PC-3 (cell line): ENCODE measurements at regions not wholly inside any gene's neighbourhood (a gene's known extent, or its start where the extent isn't known, plus 50 kb on each side); places are given as distances from the start of the nearest gene placed in this dataset.

ENCODE experiments used
- ATAC-seq: fragments of 200-7000 bp; cut with Tn5 transposase; 2 replicates; pipeline ENCODE4 v1.9.1; 2020; ENCODE audit warnings: mild to moderate bottlenecking, moderate library complexity
- BruUV-seq: library from RNA; stranded (reverse); fragments of 400-500 nt; replicated peaks from 2 replicates; lab custom pipeline; 2021; lab: Mats Ljungman, UMichigan
- CTCF ChIA-PET: fragments of 300-600 bp; sonication (Branson Sonifier 250); formaldehyde crosslinking; loops from one replicate; lab custom pipeline; 2022; ENCODE audit warnings: antibody characterized with exemption; lab: Charles Lee
- POLR2A ChIA-PET: fragments of 300-600 bp; sonication (Branson Sonifier 250); formaldehyde crosslinking; loops from one replicate; lab custom pipeline; 2022; ENCODE audit warnings: antibody characterized with exemption; ENCODE audit not compliant: unreplicated experiment; lab: Charles Lee
- DNase-seq: peaks from one replicate; pipeline ENCODE4 v3.0.0-alpha.2; 2015
- H2AFZ ChIP-seq: fragments of 300-600 bp; sonication (generic); 2 replicates; pipeline ENCODE4 v1.6.0; 2016; ENCODE audit warnings: antibody characterized with exemption, low read length
- H3F3A ChIP-seq: fragments of 300-600 bp; sonication (generic); one replicate; pipeline ENCODE4 v1.6.0; 2017; ENCODE audit warnings: antibody characterized with exemption, low read length, control low read depth, mild to moderate bottlenecking; ENCODE audit not compliant: unreplicated experiment
- H3K27ac ChIP-seq: fragments of 300-600 bp; sonication (generic); 2 replicates; pipeline ENCODE4 v1.5.1; 2016; ENCODE audit warnings: mild to moderate bottlenecking, low read length
- H3K27me3 ChIP-seq: fragments of 300-600 bp; sonication (generic); 2 replicates; pipeline ENCODE4 v1.6.1; 2016; ENCODE audit warnings: low read length, mixed read lengths
- H3K36me3 ChIP-seq: fragments of 300-600 bp; sonication (generic); 2 replicates; pipeline ENCODE4 v1.6.1; 2016; ENCODE audit warnings: low read depth, mixed run types, low read length, mixed read lengths
- H3K4me1 ChIP-seq: fragments of 300-600 bp; sonication (generic); 2 replicates; pipeline ENCODE4 v1.5.1; 2016; ENCODE audit warnings: low read length; ENCODE audit not compliant: insufficient read depth
- H3K4me2 ChIP-seq: fragments of 300-600 bp; sonication (generic); 2 replicates; pipeline ENCODE4 v1.6.0; 2016; ENCODE audit warnings: low read length
- H3K4me3 ChIP-seq: fragments of 300-600 bp; sonication (generic); 2 replicates; pipeline ENCODE4 v1.5.1; 2016; ENCODE audit warnings: mild to moderate bottlenecking, low read length, mixed read lengths
- H3K79me2 ChIP-seq: fragments of 300-600 bp; sonication (generic); 2 replicates; pipeline ENCODE4 v1.6.1; 2017; ENCODE audit warnings: low read length, mixed read lengths
- H3K9ac ChIP-seq: fragments of 300-600 bp; sonication (generic); 2 replicates; pipeline ENCODE4 v1.6.0; 2016; ENCODE audit warnings: mild to moderate bottlenecking, low read length
- H3K9me2 ChIP-seq: fragments of 300-600 bp; sonication (generic); replicated peaks from 2 replicates; pipeline ENCODE4 v1.6.1; 2016; ENCODE audit warnings: mixed run types, low read length, mixed read lengths
- H3K9me3 ChIP-seq: fragments of 300-600 bp; sonication (generic); 2 replicates; pipeline ENCODE4 v1.6.1; 2016; ENCODE audit warnings: low read length, mixed read lengths
- H4K20me1 ChIP-seq: fragments of 300-600 bp; sonication (generic); 2 replicates; pipeline ENCODE4 v1.6.1; 2016; ENCODE audit warnings: low read length, mixed read lengths
- CTCF ChIP-seq: fragments of 300-600 bp; sonication (generic); conservative IDR thresholded peaks from 2 replicates; pipeline ENCODE4 v1.5.1; 2017; ENCODE audit warnings: antibody characterized with exemption, low read depth, mild to moderate bottlenecking, low read length
- EZH2 ChIP-seq: fragments of 300-600 bp; sonication (generic); IDR thresholded peaks from one replicate; pipeline ENCODE4 v1.6.1; 2017; ENCODE audit warnings: antibody characterized with exemption, mild to moderate bottlenecking, low read length; ENCODE audit not compliant: unreplicated experiment
- EZH2phosphoT487 ChIP-seq: fragments of 300-600 bp; sonication (generic); IDR thresholded peaks from 2 replicates; pipeline ENCODE4 v1.6.1; 2018; ENCODE audit warnings: mild to moderate bottlenecking, antibody characterized with exemption, low read length, borderline replicate concordance
- intact Hi-C: fragments of 100-400 bp; cut with micrococcal nuclease; formaldehyde crosslinking; loops from 2 replicates; pipeline ENCODE4 v1.9.0; 2023

GRCh38 chr2:217151509-217152206, 291.8 kb upstream of the TNP1 start:
- no peak for DNase-seq
- no peak overlapping the region for H3K27ac ChIP-seq
- H3K27me3 ChIP-seq, result no peaks in the 10 kb centered on the region
- H3F3A ChIP-seq, result no peaks in the 10 kb centered on the region
- no peaks in the 10 kb centered on the region for H3K36me3 ChIP-seq
- TF ChIP-seq CTCF (no peak), EZH2phosphoT487 (no peak), EZH2 (no peak)
- no peak overlapping the region for H2AFZ ChIP-seq
- H3K9me3 ChIP-seq, result no peaks in the 10 kb centered on the region
- no peak overlapping the region for H3K4me3 ChIP-seq
- no peaks in the 10 kb centered on the region for H3K4me1 ChIP-seq
- intact Hi-C loops, result no loop called here
- ChIA-PET POLR2A (no interaction called here), CTCF (no interaction called here)
- no peak overlapping the region for H3K9ac ChIP-seq
- no peak for ATAC-seq
- H3K4me2 ChIP-seq, result no peak overlapping the region
- no peaks in the 10 kb centered on the region for H3K9me2 ChIP-seq
- no peaks in the 10 kb centered on the region for H3K79me2 ChIP-seq
- no peaks in the 10 kb centered on the region for H4K20me1 ChIP-seq
- BruUV-seq, result no TSS peak

GRCh38 chr2:217150236-217150635, 290.4 kb upstream of the TNP1 start:
- no peaks in the 10 kb centered on the region for H4K20me1 ChIP-seq
- no peak overlapping the region for H3K4me2 ChIP-seq
- no peak overlapping the region for H3K9ac ChIP-seq
- H3F3A ChIP-seq, result no peaks in the 10 kb centered on the region
- ChIA-PET POLR2A (no interaction called here), CTCF (no interaction called here)
- H3K9me2 ChIP-seq, result no peaks in the 10 kb centered on the region
- no peaks in the 10 kb centered on the region for H3K79me2 ChIP-seq
- no peak for ATAC-seq
- no peak overlapping the region for H2AFZ ChIP-seq
- H3K4me1 ChIP-seq, result no peaks in the 10 kb centered on the region
- no peaks in the 10 kb centered on the region for H3K27me3 ChIP-seq
- no TSS peak for BruUV-seq
- intact Hi-C loops, result no loop called here
- no peak overlapping the region for H3K4me3 ChIP-seq
- H3K27ac ChIP-seq, result no peak overlapping the region
- no peaks in the 10 kb centered on the region for H3K36me3 ChIP-seq
- DNase-seq, result no peak
- TF ChIP-seq EZH2, result no peak
- no peak for TF ChIP-seq EZH2phosphoT487
- TF ChIP-seq CTCF, result no peak
- no peaks in the 10 kb centered on the region for H3K9me3 ChIP-seq

GRCh38 chr2:217149087-217149660, 289.3 kb upstream of the TNP1 start:
- H3K27me3 ChIP-seq, result no peaks in the 10 kb centered on the region
- no peaks in the 10 kb centered on the region for H4K20me1 ChIP-seq
- no peaks in the 10 kb centered on the region for H3F3A ChIP-seq
- no peak overlapping the region for H3K27ac ChIP-seq
- TF ChIP-seq EZH2phosphoT487 (no peak), CTCF (no peak), EZH2 (no peak)
- H3K4me2 ChIP-seq, result no peak overlapping the region
- no peaks in the 10 kb centered on the region for H3K9me3 ChIP-seq
- intact Hi-C loops, result no loop called here
- H3K4me3 ChIP-seq, result no peak overlapping the region
- H3K9me2 ChIP-seq, result no peaks in the 10 kb centered on the region
- no TSS peak for BruUV-seq
- H3K79me2 ChIP-seq, result no peaks in the 10 kb centered on the region
- POLR2A ChIA-PET, result no interaction called here
- CTCF ChIA-PET, result no interaction called here
- H2AFZ ChIP-seq, result no peak overlapping the region
- no peaks in the 10 kb centered on the region for H3K36me3 ChIP-seq
- ATAC-seq (no peak), DNase-seq (no peak)
- no peaks in the 10 kb centered on the region for H3K4me1 ChIP-seq
- no peak overlapping the region for H3K9ac ChIP-seq
